Mesothelial cell of epicardium (in vitro differentiated cells): ENCODE measurements at regions not wholly inside any gene's neighbourhood (a gene's known extent, or its start where the extent isn't known, plus 50 kb on each side); places are given as distances from the start of the nearest gene placed in this dataset.

Experiments used
- DNase-seq, 2 experiments: peaks; one replicate each; pipeline ENCODE4 v3.0.0; 2021; ENCODE audit warnings: low spot score in 2 of 2; ENCODE audit not compliant: unreplicated experiment in 2 of 2
- H3K27ac Mint-ChIP-seq: 2 replicates; pipeline ENCODE4 v1.8.0; 2021; ENCODE audit warnings: mixed read lengths
- H3K27me3 Mint-ChIP-seq: 2 replicates; pipeline ENCODE4 v1.8.0; 2021; ENCODE audit warnings: low read depth, mixed read lengths
- H3K36me3 Mint-ChIP-seq: 2 replicates; pipeline ENCODE4 v1.8.0; 2021; ENCODE audit warnings: mixed read lengths
- H3K4me1 Mint-ChIP-seq: 2 replicates; pipeline ENCODE4 v1.8.0; 2021; ENCODE audit warnings: mixed read lengths
- H3K4me3 Mint-ChIP-seq: 2 replicates; pipeline ENCODE4 v1.8.0; 2021; ENCODE audit warnings: mild to moderate bottlenecking, moderate library complexity, mixed read lengths
- H3K9me3 Mint-ChIP-seq: 2 replicates; pipeline ENCODE4 v1.8.0; 2021; ENCODE audit warnings: mixed read lengths
- TF ChIP-seq, protein P1 (sequence below): fragments of 200-600 bp; sonication (generic); IDR thresholded peaks from one replicate; pipeline ENCODE4 v1.5.0; 2021; ENCODE audit warnings: antibody characterized with exemption; ENCODE audit not compliant: unreplicated experiment

DNA sequence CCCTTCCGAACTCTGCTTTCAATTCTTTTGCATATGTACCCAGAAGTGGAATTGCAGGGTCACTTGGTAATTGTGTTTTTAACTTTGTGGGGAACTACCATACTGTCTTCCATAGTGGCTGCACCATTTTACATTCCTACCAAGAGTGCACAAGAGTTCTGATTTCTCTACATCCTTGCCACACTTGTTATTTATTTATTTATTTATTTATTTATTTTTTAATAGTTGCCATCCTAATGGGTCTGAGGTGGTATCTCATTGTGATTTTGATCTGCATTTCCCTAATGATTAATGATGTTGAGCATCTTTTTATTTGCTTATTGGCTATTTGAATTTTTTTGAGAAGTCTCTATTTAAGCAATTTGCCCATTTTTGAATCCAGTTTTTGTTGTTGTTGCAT, 422.4 kb downstream of the PTPRU start:
- Mint-ChIP-seq H3K27ac (no peak overlapping the region), H3K9me3 (peaks cover 43% of the 10 kb centered on the region), H3K4me3 (no peak overlapping the region), H3K4me1 (no peaks in the 10 kb centered on the region), H3K27me3 (peaks cover 9% of the 10 kb centered on the region), H3K36me3 (no peaks in the 10 kb centered on the region)
- TF ChIP-seq, protein P1, sequence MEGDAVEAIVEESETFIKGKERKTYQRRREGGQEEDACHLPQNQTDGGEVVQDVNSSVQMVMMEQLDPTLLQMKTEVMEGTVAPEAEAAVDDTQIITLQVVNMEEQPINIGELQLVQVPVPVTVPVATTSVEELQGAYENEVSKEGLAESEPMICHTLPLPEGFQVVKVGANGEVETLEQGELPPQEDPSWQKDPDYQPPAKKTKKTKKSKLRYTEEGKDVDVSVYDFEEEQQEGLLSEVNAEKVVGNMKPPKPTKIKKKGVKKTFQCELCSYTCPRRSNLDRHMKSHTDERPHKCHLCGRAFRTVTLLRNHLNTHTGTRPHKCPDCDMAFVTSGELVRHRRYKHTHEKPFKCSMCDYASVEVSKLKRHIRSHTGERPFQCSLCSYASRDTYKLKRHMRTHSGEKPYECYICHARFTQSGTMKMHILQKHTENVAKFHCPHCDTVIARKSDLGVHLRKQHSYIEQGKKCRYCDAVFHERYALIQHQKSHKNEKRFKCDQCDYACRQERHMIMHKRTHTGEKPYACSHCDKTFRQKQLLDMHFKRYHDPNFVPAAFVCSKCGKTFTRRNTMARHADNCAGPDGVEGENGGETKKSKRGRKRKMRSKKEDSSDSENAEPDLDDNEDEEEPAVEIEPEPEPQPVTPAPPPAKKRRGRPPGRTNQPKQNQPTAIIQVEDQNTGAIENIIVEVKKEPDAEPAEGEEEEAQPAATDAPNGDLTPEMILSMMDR, result no peak
- DNase-seq, result no peak

- peaks cover 9% of the 10 kb centered on the region for H3K27me3 Mint-ChIP-seq
- peaks cover 43% of the 10 kb centered on the region for H3K9me3 Mint-ChIP-seq
- H3K36me3 Mint-ChIP-seq, result no peaks in the 10 kb centered on the region
- no peak overlapping the region for H3K27ac Mint-ChIP-seq
- H3K4me3 Mint-ChIP-seq, result no peak overlapping the region
- DNase-seq, result peak in 1 of 2 experiments; percentile 30
- TF ChIP-seq, protein P1, result no peak
- H3K4me1 Mint-ChIP-seq, result no peaks in the 10 kb centered on the region
Measured at GRCh38 chr1:29657816-29658215, 421.5 kb downstream of the PTPRU start.

GRCh38 chr1:29655945-29656850, 419.9 kb downstream of the PTPRU start:
- peaks cover 32% of the 10 kb centered on the region for H3K9me3 Mint-ChIP-seq
- H3K36me3 Mint-ChIP-seq, result no peaks in the 10 kb centered on the region
- TF ChIP-seq, protein P1, result peak; percentile 41
- peak in 1 of 2 experiments; percentile 33 for DNase-seq
- H3K27ac Mint-ChIP-seq, result no peak overlapping the region
- no peaks in the 10 kb centered on the region for H3K4me1 Mint-ChIP-seq
- H3K27me3 Mint-ChIP-seq, result peaks cover 7% of the 10 kb centered on the region
- H3K4me3 Mint-ChIP-seq, result no peak overlapping the region

DNA sequence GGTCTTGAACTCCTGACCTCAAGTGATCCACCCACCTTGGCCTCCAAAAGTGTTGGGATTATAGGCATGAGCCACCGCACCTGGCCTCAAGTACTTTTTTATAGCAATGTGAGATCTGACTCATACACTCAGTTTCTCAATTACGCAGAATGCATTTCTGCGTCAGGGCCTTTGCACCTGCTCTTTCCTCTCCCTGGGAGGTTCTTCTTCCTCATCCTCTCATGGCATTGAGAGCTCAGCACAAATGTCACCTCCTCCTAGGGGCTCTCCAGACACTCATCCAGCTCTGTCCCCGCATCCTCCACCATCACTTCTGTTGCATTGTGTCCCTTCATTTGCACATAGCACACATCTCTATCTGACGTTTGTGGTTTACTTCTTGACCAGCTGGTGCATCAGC, 418.8 kb downstream of the PTPRU start:
- peak in 1 of 2 experiments; percentile 9 for DNase-seq
- no peaks in the 10 kb centered on the region for H3K4me1 Mint-ChIP-seq
- no peak overlapping the region for H3K4me3 Mint-ChIP-seq

GRCh38 chr1:29653886-29654450, 417.6 kb downstream of the PTPRU start:
- Mint-ChIP-seq H3K9me3 (peaks cover 12% of the 10 kb centered on the region), H3K36me3 (no peaks in the 10 kb centered on the region), H3K4me1 (no peaks in the 10 kb centered on the region), H3K4me3 (no peak overlapping the region), H3K27ac (no peak overlapping the region), H3K27me3 (peaks cover 18% of the 10 kb centered on the region)
- TF ChIP-seq, protein P1, result no peak
- DNase-seq, result peak in 1 of 2 experiments; percentile 3

More for the DNA sequence above, 418.8 kb downstream of the PTPRU start:
- H3K9me3 Mint-ChIP-seq, result peaks cover 21% of the 10 kb centered on the region
- TF ChIP-seq, protein P1, result no peak
- H3K36me3 Mint-ChIP-seq, result no peaks in the 10 kb centered on the region
- peaks cover 12% of the 10 kb centered on the region for H3K27me3 Mint-ChIP-seq
- H3K27ac Mint-ChIP-seq, result no peak overlapping the region
